ENCODE measurements at regions not wholly inside any gene's neighbourhood (a gene's known extent, or its start where the extent isn't known, plus 50 kb on each side); places are given as distances from the start of the nearest gene placed in this dataset.

GRCh38 chr6:139823808-139824126 lies 449.3 kb upstream of the CITED2 start:
- H3K27me3 ChIP-seq (ENCODE audit: control insufficient read depth, insufficient read depth, low read length), result no peaks in the 10 kb centered on the region
- no peaks in the 10 kb centered on the region for H3K9me3 ChIP-seq (ENCODE audit: control insufficient read depth, insufficient read depth, low read length)
- no peaks in the 10 kb centered on the region for H3K36me3 ChIP-seq (ENCODE audit: control insufficient read depth, insufficient read depth, low read length)
- no peaks in the 10 kb centered on the region for H3K4me1 ChIP-seq (ENCODE audit: control insufficient read depth, insufficient read depth, low read length)
- DNase-seq (ENCODE audit: low read depth, low spot score), result no peak
- WGBS (ENCODE audit: insufficient coverage, insufficient read length), result no CpG with 5 or more reads among the region's 1 CpG
- no peak overlapping the region for H3K4me3 ChIP-seq (ENCODE audit: low read length)
- H3K27ac ChIP-seq (ENCODE audit: low read length), result no peak overlapping the region

GRCh38 chr6:139823099-139823807 lies 448.8 kb upstream of the CITED2 start:
- Histone ChIP-seq H3K36me3 (ENCODE audit: control insufficient read depth, insufficient read depth, low read length) (no peaks in the 10 kb centered on the region), H3K4me3 (ENCODE audit: low read length) (no peak overlapping the region), H3K27me3 (ENCODE audit: control insufficient read depth, insufficient read depth, low read length) (no peaks in the 10 kb centered on the region), H3K27ac (ENCODE audit: low read length) (no peak overlapping the region), H3K9me3 (ENCODE audit: control insufficient read depth, insufficient read depth, low read length) (no peaks in the 10 kb centered on the region), H3K4me1 (ENCODE audit: control insufficient read depth, insufficient read depth, low read length) (no peaks in the 10 kb centered on the region)
- no peak for DNase-seq (ENCODE audit: low read depth, low spot score)
- no CpG with 5 or more reads among the region's 5 CpGs for WGBS (ENCODE audit: insufficient coverage, insufficient read length)

- WGBS (ENCODE audit: insufficient coverage, insufficient read length), result no CpG with 5 or more reads among the region's 2 CpGs
- H3K27me3 ChIP-seq (ENCODE audit: control insufficient read depth, insufficient read depth, low read length), result no peaks in the 10 kb centered on the region
- no peaks in the 10 kb centered on the region for H3K4me1 ChIP-seq (ENCODE audit: control insufficient read depth, insufficient read depth, low read length)
- H3K36me3 ChIP-seq (ENCODE audit: control insufficient read depth, insufficient read depth, low read length), result no peaks in the 10 kb centered on the region
- no peak overlapping the region for H3K27ac ChIP-seq (ENCODE audit: low read length)
- no peaks in the 10 kb centered on the region for H3K9me3 ChIP-seq (ENCODE audit: control insufficient read depth, insufficient read depth, low read length)
- no peak for DNase-seq (ENCODE audit: low read depth, low spot score)
- H3K4me3 ChIP-seq (ENCODE audit: low read length), result no peak overlapping the region
Measured at GRCh38 chr6:139821676-139822223, 447.3 kb upstream of the CITED2 start.

- DNase-seq (ENCODE audit: low read depth, low spot score), result no peak
- WGBS (ENCODE audit: insufficient coverage, insufficient read length), result no CpG with 5 or more reads among the region's 1 CpG
- H3K4me3 ChIP-seq (ENCODE audit: low read length), result no peak overlapping the region
Measured at GRCh38 chr6:139820210-139820609, 445.8 kb upstream of the CITED2 start.

GRCh38 chr6:139819776-139820175 lies 445.3 kb upstream of the CITED2 start:
- Histone ChIP-seq H3K4me3 (ENCODE audit: low read length) (no peak overlapping the region), H3K9me3 (ENCODE audit: control insufficient read depth, insufficient read depth, low read length) (no peaks in the 10 kb centered on the region), H3K27ac (ENCODE audit: low read length) (no peak overlapping the region), H3K27me3 (ENCODE audit: control insufficient read depth, insufficient read depth, low read length) (no peaks in the 10 kb centered on the region), H3K4me1 (ENCODE audit: control insufficient read depth, insufficient read depth, low read length) (no peaks in the 10 kb centered on the region), H3K36me3 (ENCODE audit: control insufficient read depth, insufficient read depth, low read length) (no peaks in the 10 kb centered on the region)
- no peak for DNase-seq (ENCODE audit: low read depth, low spot score)
- WGBS (ENCODE audit: insufficient coverage, insufficient read length), result no CpG with 5 or more reads among the region's 4 CpGs

More at GRCh38 chr6:139820210-139820609, 445.8 kb upstream of the CITED2 start:
- Histone ChIP-seq H3K9me3 (ENCODE audit: control insufficient read depth, insufficient read depth, low read length) (no peaks in the 10 kb centered on the region), H3K4me1 (ENCODE audit: control insufficient read depth, insufficient read depth, low read length) (no peaks in the 10 kb centered on the region), H3K27ac (ENCODE audit: low read length) (no peak overlapping the region), H3K27me3 (ENCODE audit: control insufficient read depth, insufficient read depth, low read length) (no peaks in the 10 kb centered on the region), H3K36me3 (ENCODE audit: control insufficient read depth, insufficient read depth, low read length) (no peaks in the 10 kb centered on the region)

- no peak for DNase-seq (ENCODE audit: low read depth, low spot score)
- H3K27ac ChIP-seq (ENCODE audit: low read length), result no peak overlapping the region
- H3K4me3 ChIP-seq (ENCODE audit: low read length), result no peak overlapping the region
- no peaks in the 10 kb centered on the region for H3K36me3 ChIP-seq (ENCODE audit: control insufficient read depth, insufficient read depth, low read length)
- H3K9me3 ChIP-seq (ENCODE audit: control insufficient read depth, insufficient read depth, low read length), result no peaks in the 10 kb centered on the region
- H3K27me3 ChIP-seq (ENCODE audit: control insufficient read depth, insufficient read depth, low read length), result no peaks in the 10 kb centered on the region
- no peaks in the 10 kb centered on the region for H3K4me1 ChIP-seq (ENCODE audit: control insufficient read depth, insufficient read depth, low read length)
- WGBS (ENCODE audit: insufficient coverage, insufficient read length), result no CpG with 5 or more reads among the region's 3 CpGs
Measured at GRCh38 chr6:139812939-139813338, 438.5 kb upstream of the CITED2 start.

GRCh38 chr6:139801571-139802321 lies 427.3 kb upstream of the CITED2 start:
- no peaks in the 10 kb centered on the region for H3K27me3 ChIP-seq (ENCODE audit: control insufficient read depth, insufficient read depth, low read length)
- H3K4me3 ChIP-seq (ENCODE audit: low read length), result no peak overlapping the region
- no peaks in the 10 kb centered on the region; the same call in 1 of the 2 replicates for H3K36me3 ChIP-seq (ENCODE audit: control insufficient read depth, insufficient read depth, low read length)
- no peaks in the 10 kb centered on the region for H3K4me1 ChIP-seq (ENCODE audit: control insufficient read depth, insufficient read depth, low read length)
- no CpG with 5 or more reads among the region's 2 CpGs for WGBS (ENCODE audit: insufficient coverage, insufficient read length)
- H3K27ac ChIP-seq (ENCODE audit: low read length), result no peak overlapping the region
- peaks cover 2% of the 10 kb centered on the region; the same call in 1 of the 2 replicates for H3K9me3 ChIP-seq (ENCODE audit: control insufficient read depth, insufficient read depth, low read length)
- no peak for DNase-seq (ENCODE audit: low read depth, low spot score)

- no peak for DNase-seq (ENCODE audit: low read depth, low spot score)
- no peaks in the 10 kb centered on the region; the same call in 1 of the 2 replicates for H3K36me3 ChIP-seq (ENCODE audit: control insufficient read depth, insufficient read depth, low read length)
- H3K9me3 ChIP-seq (ENCODE audit: control insufficient read depth, insufficient read depth, low read length), result peaks cover 2% of the 10 kb centered on the region; the same call in 1 of the 2 replicates
- H3K27me3 ChIP-seq (ENCODE audit: control insufficient read depth, insufficient read depth, low read length), result no peaks in the 10 kb centered on the region
- no peak overlapping the region for H3K4me3 ChIP-seq (ENCODE audit: low read length)
- H3K4me1 ChIP-seq (ENCODE audit: control insufficient read depth, insufficient read depth, low read length), result no peaks in the 10 kb centered on the region
- WGBS (ENCODE audit: insufficient coverage, insufficient read length), result no CpG with 5 or more reads among the region's 1 CpG
- H3K27ac ChIP-seq (ENCODE audit: low read length), result no peak overlapping the region
Measured at GRCh38 chr6:139800837-139801236, 426.4 kb upstream of the CITED2 start.

- DNase-seq (ENCODE audit: low read depth, low spot score), result no peak
- Histone ChIP-seq H3K9me3 (ENCODE audit: control insufficient read depth, insufficient read depth, low read length) (no peaks in the 10 kb centered on the region), H3K4me3 (ENCODE audit: low read length) (no peak overlapping the region), H3K27me3 (ENCODE audit: control insufficient read depth, insufficient read depth, low read length) (no peaks in the 10 kb centered on the region), H3K36me3 (ENCODE audit: control insufficient read depth, insufficient read depth, low read length) (no peaks in the 10 kb centered on the region), H3K4me1 (ENCODE audit: control insufficient read depth, insufficient read depth, low read length) (no peaks in the 10 kb centered on the region), H3K27ac (ENCODE audit: low read length) (no peak overlapping the region)
- WGBS (ENCODE audit: insufficient coverage, insufficient read length), result no CpG with 5 or more reads among the region's 1 CpG
Measured at GRCh38 chr6:139790527-139790926, 416.1 kb upstream of the CITED2 start.

GRCh38 chr6:139784222-139784769 lies 409.8 kb upstream of the CITED2 start:
- no peak overlapping the region for H3K4me3 ChIP-seq (ENCODE audit: low read length)
- WGBS (ENCODE audit: insufficient coverage, insufficient read length), result no CpG with 5 or more reads among the region's 2 CpGs
- no peak overlapping the region for H3K27ac ChIP-seq (ENCODE audit: low read length)
- H3K36me3 ChIP-seq (ENCODE audit: control insufficient read depth, insufficient read depth, low read length), result no peaks in the 10 kb centered on the region
- no peaks in the 10 kb centered on the region for H3K4me1 ChIP-seq (ENCODE audit: control insufficient read depth, insufficient read depth, low read length)
- no peak for DNase-seq (ENCODE audit: low read depth, low spot score)
- no peaks in the 10 kb centered on the region for H3K9me3 ChIP-seq (ENCODE audit: control insufficient read depth, insufficient read depth, low read length)
- H3K27me3 ChIP-seq (ENCODE audit: control insufficient read depth, insufficient read depth, low read length), result no peaks in the 10 kb centered on the region

Data from iPS DF 6.9 (cell line).